B cell (primary cell): ENCODE measurements at regions not wholly inside any gene's neighbourhood (a gene's known extent, or its start where the extent isn't known, plus 50 kb on each side); places are given as distances from the start of the nearest gene placed in this dataset.

Experiments used
- ATAC-seq: fragments of 200-7000 bp; cut with Tn5 transposase; one replicate; pipeline ENCODE4 v1.10.0; 2021; ENCODE audit warnings: low read depth, mild to moderate bottlenecking, moderate number of reproducible peaks, moderate library complexity
- CTCF ChIA-PET: fragments of 350-600 bp; sonication (Branson Sonifier 250); formaldehyde crosslinking; loops from one replicate; lab custom pipeline; 2021; ENCODE audit warnings: antibody characterized with exemption, inconsistent platforms; lab: Charles Lee
- POLR2A ChIA-PET: fragments of 350-600 bp; sonication (Branson Sonifier 250); formaldehyde crosslinking; loops from one replicate; lab custom pipeline; 2021; ENCODE audit warnings: antibody characterized with exemption; lab: Charles Lee
- DNase-seq: peaks from one replicate; pipeline ENCODE4 v3.0.0; 2013
- H2AFZ ChIP-seq: 2 replicates; pipeline ENCODE4 v1.6.1; 2012; ENCODE audit warnings: mild to moderate bottlenecking, low read depth, low read length; ENCODE audit not compliant: insufficient read depth, poor library complexity, severe bottlenecking
- H3K27ac ChIP-seq, 2 donors: 1 replicate in 1 of 2; 2 replicates in 1 of 2; pipeline ENCODE4 v1.5.1; 2012 to 2013; ENCODE audit warnings: low read length in 2 of 2, mild to moderate bottlenecking in 2 of 2, moderate library complexity in 1 of 2
- H3K27me3 ChIP-seq, 4 experiments: fragments of 200-600 bp in 1 of 4; sonication (generic) in 1 of 4; replicated peaks in 1 of 4; 1 replicate in 2 of 4; 2 replicates in 2 of 4; pipeline versions ENCODE4 v1.6.1 to v1.7.0; 2013 to 2016; ENCODE audit warnings: low read length in 3 of 4, mild to moderate bottlenecking in 2 of 4, mixed read lengths in 1 of 4, moderate library complexity in 1 of 4; ENCODE audit not compliant: insufficient read depth in 4 of 4, control insufficient read depth in 3 of 4; ENCODE audit errors: control extremely low read depth in 1 of 4
- H3K36me3 ChIP-seq, 2 experiments: replicated peaks in 1 of 2; 1 replicate in 1 of 2; 2 replicates in 1 of 2; pipeline versions ENCODE4 v1.6.1 to v1.7.1; 2013; ENCODE audit warnings: low read length in 1 of 2; ENCODE audit not compliant: insufficient read depth in 2 of 2, control insufficient read depth in 1 of 2; ENCODE audit errors: control extremely low read depth in 1 of 2, extremely low read depth in 1 of 2
- H3K4me1 ChIP-seq, 2 donors: fragments of 200-600 bp in 1 of 2; sonication (generic) in 1 of 2; 1 replicate in 1 of 2; 2 replicates in 1 of 2; pipeline versions ENCODE4 v1.5.1 to v1.6.1; 2013 to 2017; ENCODE audit warnings: low read length in 2 of 2; ENCODE audit not compliant: control insufficient read depth in 2 of 2, insufficient read depth in 2 of 2
- H3K4me2 ChIP-seq: replicated peaks from 2 replicates; pipeline ENCODE3; 2012; ENCODE audit warnings: mild to moderate bottlenecking, low read depth, low read length; ENCODE audit not compliant: poor library complexity, severe bottlenecking
- H3K4me3 ChIP-seq, 5 experiments: fragments of 200-600 bp in 1 of 5; sonication (generic) in 1 of 5; 1 replicate in 3 of 5; 2 replicates in 2 of 5; pipeline versions ENCODE4 v1.5.1 to v1.7.0; 2011 to 2016; ENCODE audit warnings: low read length in 4 of 5, mild to moderate bottlenecking in 4 of 5, low read depth in 2 of 5, control low read depth in 1 of 5, moderate library complexity in 1 of 5; ENCODE audit not compliant: insufficient read depth in 1 of 5; ENCODE audit errors: control extremely low read depth in 1 of 5, extremely low read depth in 1 of 5
- H3K79me2 ChIP-seq: fragments of 200-600 bp; sonication (generic); one replicate; pipeline ENCODE4 v1.6.0; 2016; ENCODE audit warnings: low read length; ENCODE audit not compliant: control insufficient read depth, insufficient read depth
- H3K9ac ChIP-seq: fragments of 200-600 bp; sonication (generic); 2 replicates; pipeline ENCODE4 v1.6.1; 2017; ENCODE audit warnings: mild to moderate bottlenecking, low read length, moderate library complexity
- H3K9me3 ChIP-seq, 3 donors: one replicate each; pipeline versions ENCODE4 v1.6.1 to v1.7.1; 2013; ENCODE audit warnings: low read length in 2 of 3; ENCODE audit not compliant: control insufficient read depth in 2 of 3, insufficient read depth in 1 of 3; ENCODE audit errors: control extremely low read depth in 1 of 3
- H4K20me1 ChIP-seq: 2 replicates; pipeline ENCODE4 v1.6.0; 2012; ENCODE audit warnings: mild to moderate bottlenecking, low read length; ENCODE audit not compliant: insufficient read depth, control insufficient read depth, poor library complexity, severe bottlenecking
- H3K27ac Mint-ChIP-seq: one replicate; pipeline ENCODE4 v1.8.0; 2021; ENCODE audit warnings: mixed read lengths
- H3K27me3 Mint-ChIP-seq: one replicate; pipeline ENCODE4 v1.8.0; 2021; ENCODE audit warnings: mixed read lengths
- H3K4me1 Mint-ChIP-seq: one replicate; pipeline ENCODE4 v1.8.0; 2021; ENCODE audit warnings: mixed read lengths
- H3K4me3 Mint-ChIP-seq: one replicate; pipeline ENCODE4 v1.8.0; 2021; ENCODE audit warnings: mixed read lengths
- H3K9me3 Mint-ChIP-seq: one replicate; pipeline ENCODE4 v1.8.0; 2022; ENCODE audit warnings: mixed read lengths; ENCODE audit not compliant: insufficient read depth
- CTCF ChIP-seq: fragments of 200-600 bp; IDR thresholded peaks from one replicate; pipeline ENCODE4 v1.8.0; 2022; ENCODE audit warnings: antibody characterized with exemption, mild to moderate bottlenecking
- EZH2 ChIP-seq: IDR thresholded peaks from 2 replicates; pipeline ENCODE4 v1.6.1; 2012; ENCODE audit warnings: borderline replicate concordance, low read depth, mild to moderate bottlenecking, moderate library complexity, low read length; ENCODE audit not compliant: insufficient read depth, poor library complexity, severe bottlenecking
- WGBS: methylation state at CpG from one replicate; pipeline ENCODE4 v1.1.5; 2013; ENCODE audit warnings: missing lambda C conversion rate; ENCODE audit not compliant: insufficient coverage; 5-methylcytosine and 5-hydroxymethylcytosine counted together
- intact Hi-C: fragments of 100-400 bp; cut with micrococcal nuclease; formaldehyde crosslinking; loops from one replicate; pipeline ENCODE4 v1.10.0; 2022

- WGBS: no CpG with 5 or more reads among the region's 2 CpGs
- H3K4me1 Mint-ChIP-seq: no peaks in the 10 kb centered on the region
- H3K27me3 ChIP-seq: no peaks in the 10 kb centered on the region
- TF ChIP-seq EZH2: no peak
- TF ChIP-seq CTCF: no peak
- H3K27me3 Mint-ChIP-seq: no peaks in the 10 kb centered on the region
- H3K9me3 Mint-ChIP-seq: peaks cover 6% of the 10 kb centered on the region
- H3K9me3 ChIP-seq: peaks cover 0 to under 1% (median 0%) of the 10 kb centered on the region in 3 donors
- H3K27ac Mint-ChIP-seq: no peak overlapping the region
- H2AFZ ChIP-seq: no peak overlapping the region
- no peaks in the 10 kb centered on the region for H3K36me3 ChIP-seq
- intact Hi-C loops: no loop called here
- no peak overlapping the region for H3K4me3 Mint-ChIP-seq
- no peak overlapping the region for H3K27ac ChIP-seq
- H3K4me1 ChIP-seq: no peaks in the 10 kb centered on the region
- H3K79me2 ChIP-seq: no peaks in the 10 kb centered on the region
- ChIA-PET CTCF (no interaction called here), POLR2A (no interaction called here)
- H4K20me1 ChIP-seq: no peaks in the 10 kb centered on the region
- H3K4me2 ChIP-seq: no peak overlapping the region
- ATAC-seq (no peak), DNase-seq (no peak)
- no peak overlapping the region for H3K9ac ChIP-seq
- no peak overlapping the region for H3K4me3 ChIP-seq
These were observed 1665.9 kb upstream of the PCDH20 start for GRCh38 chr13:63081400-63082014.

- no peak overlapping the region for H3K27ac Mint-ChIP-seq
- ChIA-PET POLR2A (no interaction called here), CTCF (no interaction called here)
- Histone ChIP-seq H3K36me3 (no peaks in the 10 kb centered on the region), H3K9ac (no peak overlapping the region), H3K79me2 (no peaks in the 10 kb centered on the region), H3K27me3 (no peaks in the 10 kb centered on the region), H3K4me2 (no peak overlapping the region), H2AFZ (no peak overlapping the region), H3K9me3 (peaks cover 0 to 5% (median 0%) of the 10 kb centered on the region in 3 donors), H4K20me1 (no peaks in the 10 kb centered on the region), H3K4me3 (no peak overlapping the region), H3K4me1 (no peaks in the 10 kb centered on the region), H3K27ac (no peak overlapping the region)
- no peak for DNase-seq
- H3K9me3 Mint-ChIP-seq: no peaks in the 10 kb centered on the region
- no peaks in the 10 kb centered on the region for H3K27me3 Mint-ChIP-seq
- no peak for ATAC-seq
- no peak for TF ChIP-seq CTCF
- TF ChIP-seq EZH2: no peak
- H3K4me1 Mint-ChIP-seq: no peaks in the 10 kb centered on the region
- intact Hi-C loops: no loop called here
- H3K4me3 Mint-ChIP-seq: no peak overlapping the region
These were observed 1659.5 kb upstream of the PCDH20 start for GRCh38 chr13:63075126-63075525.
